ENCODE measurements at regions not wholly inside any gene's neighbourhood (a gene's known extent, or its start where the extent isn't known, plus 50 kb on each side); places are given as distances from the start of the nearest gene placed in this dataset.

DNA sequence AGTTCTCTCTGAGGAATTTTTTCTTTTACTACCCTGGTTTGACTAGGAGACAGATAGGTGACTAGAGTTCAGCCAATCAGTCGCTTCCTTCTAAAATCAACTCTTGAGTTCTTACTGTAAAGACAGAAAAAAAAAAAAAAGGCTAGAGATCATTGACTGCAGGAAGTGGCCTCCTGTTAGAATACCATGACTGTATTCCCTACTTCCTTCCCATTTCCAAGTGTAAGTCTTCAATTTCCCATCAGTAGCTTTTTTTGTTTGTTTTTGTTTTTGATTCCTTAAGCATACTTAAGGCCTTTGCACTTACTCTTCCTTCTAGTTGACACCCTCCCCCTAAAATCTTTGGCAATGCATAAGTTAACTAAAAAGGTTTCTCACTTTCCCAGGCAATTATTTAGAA is 154.3 kb downstream of the HMHB1 start:
- ATAC-seq (no peak), DNase-seq (no peak)
- Histone ChIP-seq H3K9me3 (no peaks in the 10 kb centered on the region), H3K4me3 (no peak overlapping the region), H3K36me3 (ENCODE audit: low read depth) (no peaks in the 10 kb centered on the region), H3K4me1 (ENCODE audit: low read depth) (no peaks in the 10 kb centered on the region)
- intact Hi-C loops (cut with DNase I, micrococcal nuclease), result no loop called here
- TF ChIP-seq, protein P1, sequence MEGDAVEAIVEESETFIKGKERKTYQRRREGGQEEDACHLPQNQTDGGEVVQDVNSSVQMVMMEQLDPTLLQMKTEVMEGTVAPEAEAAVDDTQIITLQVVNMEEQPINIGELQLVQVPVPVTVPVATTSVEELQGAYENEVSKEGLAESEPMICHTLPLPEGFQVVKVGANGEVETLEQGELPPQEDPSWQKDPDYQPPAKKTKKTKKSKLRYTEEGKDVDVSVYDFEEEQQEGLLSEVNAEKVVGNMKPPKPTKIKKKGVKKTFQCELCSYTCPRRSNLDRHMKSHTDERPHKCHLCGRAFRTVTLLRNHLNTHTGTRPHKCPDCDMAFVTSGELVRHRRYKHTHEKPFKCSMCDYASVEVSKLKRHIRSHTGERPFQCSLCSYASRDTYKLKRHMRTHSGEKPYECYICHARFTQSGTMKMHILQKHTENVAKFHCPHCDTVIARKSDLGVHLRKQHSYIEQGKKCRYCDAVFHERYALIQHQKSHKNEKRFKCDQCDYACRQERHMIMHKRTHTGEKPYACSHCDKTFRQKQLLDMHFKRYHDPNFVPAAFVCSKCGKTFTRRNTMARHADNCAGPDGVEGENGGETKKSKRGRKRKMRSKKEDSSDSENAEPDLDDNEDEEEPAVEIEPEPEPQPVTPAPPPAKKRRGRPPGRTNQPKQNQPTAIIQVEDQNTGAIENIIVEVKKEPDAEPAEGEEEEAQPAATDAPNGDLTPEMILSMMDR (IDR thresholded peaks at IDR 0.05), result no peak

DNA sequence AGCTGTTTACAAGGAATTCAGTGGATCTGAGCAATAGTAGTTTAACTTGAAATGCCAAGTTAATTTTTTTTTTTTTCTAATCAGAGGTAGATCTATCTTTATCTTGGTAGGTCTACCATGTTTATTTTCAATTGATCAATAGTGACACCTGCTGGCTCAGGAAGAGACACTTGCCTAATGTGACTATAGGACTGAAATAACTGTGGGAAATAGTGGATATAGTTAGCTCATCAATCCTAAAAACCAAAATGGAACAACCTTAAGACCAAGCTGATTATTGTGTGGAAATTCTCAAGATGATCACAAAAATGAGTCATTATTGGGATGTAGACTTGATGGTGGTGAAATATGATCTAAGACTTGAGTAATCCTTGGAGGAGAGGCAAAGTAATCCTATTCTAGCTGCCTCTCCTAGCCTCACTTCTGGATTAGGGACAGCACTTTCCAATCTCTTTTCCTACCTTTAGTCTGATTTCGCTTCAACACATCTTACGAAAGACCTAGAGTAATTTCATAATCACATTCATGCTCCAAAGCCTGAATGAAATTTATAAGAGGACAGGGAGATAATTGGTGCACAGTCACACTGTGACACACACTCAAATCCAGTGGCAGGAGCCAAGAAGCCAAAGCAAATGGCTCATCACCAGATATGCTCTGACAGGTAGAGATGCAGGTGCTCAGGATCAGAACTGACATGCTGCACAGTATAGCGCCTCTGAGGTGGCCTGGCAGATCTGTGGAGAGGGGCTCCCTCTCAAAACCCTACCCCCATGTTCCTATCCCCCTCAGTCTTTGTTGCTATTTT is 156.3 kb downstream of the HMHB1 start:
- no peaks in the 10 kb centered on the region for H3K9me3 ChIP-seq
- no peaks in the 10 kb centered on the region for H3K36me3 ChIP-seq (ENCODE audit: low read depth)
- DNase-seq (peak in 1 of 3 donors; percentile 17), ATAC-seq (peak; percentile 43)
- no peak overlapping the region for H3K4me3 ChIP-seq
- TF ChIP-seq, protein P1 (IDR thresholded peaks at IDR 0.05), result no peak
- intact Hi-C loops (cut with DNase I, micrococcal nuclease), result no loop called here
- no peaks in the 10 kb centered on the region for H3K4me1 ChIP-seq (ENCODE audit: low read depth)

DNA sequence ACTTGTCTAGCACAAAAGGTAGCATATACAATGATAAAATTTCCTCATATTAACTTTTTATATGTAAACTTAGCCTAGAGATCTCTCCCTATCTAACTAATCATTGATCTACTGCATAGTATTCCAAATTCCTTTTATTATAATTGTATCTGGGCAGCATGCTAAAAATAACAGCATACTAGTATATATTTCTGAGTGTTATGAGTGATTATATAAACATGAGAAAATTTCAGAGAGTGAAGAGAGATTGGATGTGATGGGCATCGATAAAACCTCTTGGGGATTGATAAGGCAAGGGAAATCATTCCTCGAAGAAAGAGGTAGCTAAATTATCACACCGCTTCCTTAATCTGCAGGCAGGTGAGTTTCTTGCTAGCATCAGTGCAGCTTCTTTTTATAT is 158.2 kb downstream of the HMHB1 start:
- Histone ChIP-seq H3K9me3 (no peaks in the 10 kb centered on the region), H3K4me1 (ENCODE audit: low read depth) (no peaks in the 10 kb centered on the region), H3K36me3 (ENCODE audit: low read depth) (no peaks in the 10 kb centered on the region), H3K4me3 (no peak overlapping the region)
- ATAC-seq, result no peak
- no peak for DNase-seq
- TF ChIP-seq, protein P1 (IDR thresholded peaks at IDR 0.05), result no peak
- intact Hi-C loops (cut with DNase I, micrococcal nuclease), result no loop called here

DNA sequence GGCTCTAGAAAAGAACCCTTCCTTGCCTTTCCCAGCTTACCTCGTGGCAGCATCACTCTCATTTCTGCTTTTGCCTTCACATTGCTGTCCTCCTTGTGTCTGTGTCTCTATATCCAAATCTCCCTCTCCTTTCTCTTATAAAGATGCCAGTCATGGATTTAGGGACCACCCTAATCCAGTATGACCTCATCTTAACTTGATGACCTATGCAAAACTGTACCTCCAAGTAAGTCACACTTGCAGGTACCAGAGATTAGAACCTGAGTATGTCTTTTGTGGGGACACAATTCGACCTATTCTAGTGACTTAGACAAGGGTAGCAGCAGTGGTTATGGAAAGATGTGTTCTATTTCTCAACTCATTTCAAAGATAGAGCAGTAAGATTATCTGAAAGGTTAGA is 160.1 kb downstream of the HMHB1 start:
- DNase-seq (no peak), ATAC-seq (no peak)
- Histone ChIP-seq H3K9me3 (no peaks in the 10 kb centered on the region), H3K4me1 (ENCODE audit: low read depth) (no peaks in the 10 kb centered on the region), H3K36me3 (ENCODE audit: low read depth) (no peaks in the 10 kb centered on the region), H3K4me3 (no peak overlapping the region)
- intact Hi-C loops (cut with DNase I, micrococcal nuclease), result no loop called here
- TF ChIP-seq, protein P1 (IDR thresholded peaks at IDR 0.05), result no peak

GRCh38 chr5:143976055-143976454 is 164.1 kb downstream of the HMHB1 start:
- intact Hi-C loops (cut with DNase I, micrococcal nuclease), result no loop called here
- Histone ChIP-seq H3K9me3 (no peaks in the 10 kb centered on the region), H3K4me3 (no peak overlapping the region), H3K36me3 (ENCODE audit: low read depth) (no peaks in the 10 kb centered on the region), H3K4me1 (ENCODE audit: low read depth) (no peaks in the 10 kb centered on the region)
- ATAC-seq, result no peak
- DNase-seq, result no peak
- TF ChIP-seq, protein P1 (IDR thresholded peaks at IDR 0.05), result no peak

Data from mucosa of descending colon (tissue), 3 donors.